ENCODE measurements at regions not wholly inside any gene's neighbourhood (a gene's known extent, or its start where the extent isn't known, plus 50 kb on each side); places are given as distances from the start of the nearest gene placed in this dataset.

GRCh38 chr2:129055242-129055641 lies 736.6 kb upstream of the HS6ST1 start:
- in situ Hi-C loops (cut with MboI; ENCODE audit: low sequenced_read_pairs in 4 of 4) (no loop called here), intact Hi-C loops (cut with DNase I; ENCODE audit: low total_unique reads) (no loop called here)
- Histone ChIP-seq H3K27ac (no peak overlapping the region), H3K36me3 (no peaks in the 10 kb centered on the region), H3K27me3 (no peaks in the 10 kb centered on the region), H3K4me3 (no peak overlapping the region), H3K9me3 (no peaks in the 10 kb centered on the region), H3K4me1 (no peaks in the 10 kb centered on the region)
- no peak for TF ChIP-seq POLR2A (IDR thresholded peaks at IDR 0.05)
- TF ChIP-seq, protein P1, sequence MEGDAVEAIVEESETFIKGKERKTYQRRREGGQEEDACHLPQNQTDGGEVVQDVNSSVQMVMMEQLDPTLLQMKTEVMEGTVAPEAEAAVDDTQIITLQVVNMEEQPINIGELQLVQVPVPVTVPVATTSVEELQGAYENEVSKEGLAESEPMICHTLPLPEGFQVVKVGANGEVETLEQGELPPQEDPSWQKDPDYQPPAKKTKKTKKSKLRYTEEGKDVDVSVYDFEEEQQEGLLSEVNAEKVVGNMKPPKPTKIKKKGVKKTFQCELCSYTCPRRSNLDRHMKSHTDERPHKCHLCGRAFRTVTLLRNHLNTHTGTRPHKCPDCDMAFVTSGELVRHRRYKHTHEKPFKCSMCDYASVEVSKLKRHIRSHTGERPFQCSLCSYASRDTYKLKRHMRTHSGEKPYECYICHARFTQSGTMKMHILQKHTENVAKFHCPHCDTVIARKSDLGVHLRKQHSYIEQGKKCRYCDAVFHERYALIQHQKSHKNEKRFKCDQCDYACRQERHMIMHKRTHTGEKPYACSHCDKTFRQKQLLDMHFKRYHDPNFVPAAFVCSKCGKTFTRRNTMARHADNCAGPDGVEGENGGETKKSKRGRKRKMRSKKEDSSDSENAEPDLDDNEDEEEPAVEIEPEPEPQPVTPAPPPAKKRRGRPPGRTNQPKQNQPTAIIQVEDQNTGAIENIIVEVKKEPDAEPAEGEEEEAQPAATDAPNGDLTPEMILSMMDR (IDR thresholded peaks at IDR 0.05 in 4 of 5, conservative IDR thresholded peaks at IDR 0.05 in 1 of 5), result no peak
- DNase-seq (no peak), ATAC-seq (no peak)

GRCh38 chr2:129055824-129056223 lies 737.2 kb upstream of the HS6ST1 start:
- no peaks in the 10 kb centered on the region for H3K36me3 ChIP-seq
- TF ChIP-seq POLR2A (IDR thresholded peaks at IDR 0.05), result no peak
- TF ChIP-seq, protein P1 (IDR thresholded peaks at IDR 0.05 in 4 of 5, conservative IDR thresholded peaks at IDR 0.05 in 1 of 5), result no peak
- DNase-seq (no peak), ATAC-seq (no peak)
- H3K27me3 ChIP-seq, result no peaks in the 10 kb centered on the region
- intact Hi-C loops (cut with DNase I; ENCODE audit: low total_unique reads), result no loop called here
- no peaks in the 10 kb centered on the region for H3K4me1 ChIP-seq
- H3K27ac ChIP-seq, result no peak overlapping the region
- H3K9me3 ChIP-seq, result no peaks in the 10 kb centered on the region
- in situ Hi-C loops (cut with MboI; ENCODE audit: low sequenced_read_pairs in 4 of 4), result no loop called here
- H3K4me3 ChIP-seq, result no peak overlapping the region

DNA sequence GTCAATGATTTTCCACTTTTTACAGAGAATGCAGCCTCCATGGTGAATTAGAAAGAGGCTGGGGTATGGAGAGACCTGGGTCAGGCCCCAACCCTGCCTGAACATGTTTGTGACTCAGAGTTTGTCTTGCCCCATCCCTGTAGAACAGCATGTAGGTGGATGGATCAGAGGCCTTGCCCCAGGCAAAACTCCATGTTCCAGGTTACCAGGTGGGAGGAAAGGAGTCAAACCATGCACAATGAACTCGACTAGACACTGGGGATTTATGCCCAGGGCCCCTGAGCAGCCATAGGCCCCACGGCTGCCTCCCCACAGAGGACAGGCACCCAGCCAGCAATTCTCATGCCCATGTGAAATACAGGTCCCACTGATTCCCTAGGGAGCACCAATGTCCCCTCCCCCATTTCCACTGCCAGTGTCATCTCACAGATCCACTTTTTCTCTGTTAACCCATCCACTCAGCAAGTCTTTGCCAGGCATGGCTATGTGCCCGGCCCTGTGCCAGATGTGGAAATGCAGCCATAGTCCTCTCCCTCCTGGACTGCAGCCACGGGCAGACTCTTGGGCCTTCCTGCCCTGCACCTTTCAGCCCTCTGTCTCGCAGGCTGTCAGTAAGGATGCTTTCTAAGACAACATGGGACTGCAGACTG lies 737.8 kb upstream of the HS6ST1 start:
- ATAC-seq, result no peak
- H3K9me3 ChIP-seq, result no peaks in the 10 kb centered on the region
- no peak for DNase-seq
- no peaks in the 10 kb centered on the region for H3K36me3 ChIP-seq
- no peaks in the 10 kb centered on the region for H3K4me1 ChIP-seq
- no peaks in the 10 kb centered on the region for H3K27me3 ChIP-seq
- no peak overlapping the region for H3K27ac ChIP-seq
- no peak overlapping the region for H3K4me3 ChIP-seq
- intact Hi-C loops (cut with DNase I; ENCODE audit: low total_unique reads), result no loop called here
- TF ChIP-seq, protein P1 (IDR thresholded peaks at IDR 0.05 in 4 of 5, conservative IDR thresholded peaks at IDR 0.05 in 1 of 5), result no peak
- no peak for TF ChIP-seq POLR2A (IDR thresholded peaks at IDR 0.05)
- in situ Hi-C loops (cut with MboI; ENCODE audit: low sequenced_read_pairs in 4 of 4), result no loop called here

DNA sequence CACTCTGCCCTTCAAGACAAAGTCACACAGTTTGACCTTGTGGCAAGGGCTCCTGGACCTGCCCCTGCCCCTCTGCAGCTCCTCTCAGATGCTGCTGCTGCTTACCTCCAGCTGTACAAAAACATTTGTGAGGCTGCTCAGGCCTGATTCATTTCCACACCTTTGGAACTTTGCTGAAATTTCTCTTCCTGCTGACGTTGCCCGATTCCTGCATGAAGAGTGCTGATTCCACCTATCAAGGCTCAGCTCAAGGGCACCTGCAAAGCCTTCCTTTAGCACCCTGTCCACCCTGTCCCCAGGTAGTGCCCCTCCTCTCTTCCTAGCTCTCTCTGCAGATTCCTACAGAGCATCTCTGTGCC lies 738.3 kb upstream of the HS6ST1 start:
- no peak for TF ChIP-seq POLR2A (IDR thresholded peaks at IDR 0.05)
- TF ChIP-seq, protein P1 (IDR thresholded peaks at IDR 0.05 in 4 of 5, conservative IDR thresholded peaks at IDR 0.05 in 1 of 5), result no peak
- Histone ChIP-seq H3K9me3 (no peaks in the 10 kb centered on the region), H3K27ac (no peak overlapping the region), H3K4me1 (no peaks in the 10 kb centered on the region), H3K36me3 (no peaks in the 10 kb centered on the region), H3K27me3 (no peaks in the 10 kb centered on the region), H3K4me3 (no peak overlapping the region)
- no peak for DNase-seq
- ATAC-seq, result no peak
- in situ Hi-C loops (cut with MboI; ENCODE audit: low sequenced_read_pairs in 4 of 4), result no loop called here
- intact Hi-C loops (cut with DNase I; ENCODE audit: low total_unique reads), result no loop called here

DNA sequence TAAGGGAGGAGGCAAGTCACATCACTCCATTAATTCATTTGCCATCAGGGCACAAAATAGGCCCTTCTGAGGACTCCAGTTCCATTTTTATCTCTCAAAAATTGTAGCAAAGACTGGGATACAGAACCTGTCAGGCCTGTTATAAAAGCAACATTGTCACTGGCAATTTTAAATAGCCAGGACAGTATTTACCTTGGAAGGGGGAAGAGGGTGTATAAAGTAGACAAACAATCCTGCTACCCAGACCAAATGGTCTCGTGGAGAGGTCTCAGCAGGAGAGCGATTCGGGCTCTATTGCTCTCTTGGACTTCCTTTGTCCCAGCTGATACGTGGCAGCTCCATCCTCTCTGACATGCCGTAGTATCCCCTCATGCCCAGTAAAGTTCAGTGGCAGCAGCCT lies 740.3 kb upstream of the HS6ST1 start:
- TF ChIP-seq, protein P1 (IDR thresholded peaks at IDR 0.05 in 4 of 5, conservative IDR thresholded peaks at IDR 0.05 in 1 of 5), result no peak
- TF ChIP-seq POLR2A (IDR thresholded peaks at IDR 0.05), result no peak
- Histone ChIP-seq H3K27me3 (no peaks in the 10 kb centered on the region), H3K4me1 (no peaks in the 10 kb centered on the region), H3K36me3 (no peaks in the 10 kb centered on the region), H3K4me3 (no peak overlapping the region), H3K27ac (no peak overlapping the region), H3K9me3 (no peaks in the 10 kb centered on the region)
- ATAC-seq (no peak), DNase-seq (no peak)
- intact Hi-C loops (cut with DNase I; ENCODE audit: low total_unique reads), result no loop called here
- in situ Hi-C loops (cut with MboI; ENCODE audit: low sequenced_read_pairs in 4 of 4), result no loop called here
